ENCODE measurements at regions not wholly inside any gene's neighbourhood (a gene's known extent, or its start where the extent isn't known, plus 50 kb on each side); places are given as distances from the start of the nearest gene placed in this dataset.
"Not testable (repeated sequence)": the region's sequence is repeated elsewhere in the genome, so short reads cannot be mapped to it uniquely, and the experiment has no call there.

DNA sequence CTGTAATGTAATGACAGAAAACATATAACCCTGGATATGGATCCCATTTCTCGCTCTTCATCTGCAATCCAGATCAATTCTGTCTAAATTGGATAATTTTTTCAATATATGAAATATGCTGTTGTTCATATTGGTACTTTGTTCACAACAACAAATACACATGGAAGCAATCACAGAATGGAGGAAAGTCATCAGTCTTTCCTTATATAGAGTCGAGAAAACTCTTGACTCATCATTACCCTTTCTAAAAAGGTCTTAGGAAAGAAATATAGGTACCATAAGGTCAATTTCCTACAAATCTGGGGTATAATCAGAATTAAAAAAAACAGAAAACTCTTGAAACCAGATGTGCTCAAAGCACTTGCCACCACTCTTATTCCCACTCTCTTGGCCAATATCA lies 677.6 kb upstream of the ID4 start:
- no peak for DNase-seq

DNA sequence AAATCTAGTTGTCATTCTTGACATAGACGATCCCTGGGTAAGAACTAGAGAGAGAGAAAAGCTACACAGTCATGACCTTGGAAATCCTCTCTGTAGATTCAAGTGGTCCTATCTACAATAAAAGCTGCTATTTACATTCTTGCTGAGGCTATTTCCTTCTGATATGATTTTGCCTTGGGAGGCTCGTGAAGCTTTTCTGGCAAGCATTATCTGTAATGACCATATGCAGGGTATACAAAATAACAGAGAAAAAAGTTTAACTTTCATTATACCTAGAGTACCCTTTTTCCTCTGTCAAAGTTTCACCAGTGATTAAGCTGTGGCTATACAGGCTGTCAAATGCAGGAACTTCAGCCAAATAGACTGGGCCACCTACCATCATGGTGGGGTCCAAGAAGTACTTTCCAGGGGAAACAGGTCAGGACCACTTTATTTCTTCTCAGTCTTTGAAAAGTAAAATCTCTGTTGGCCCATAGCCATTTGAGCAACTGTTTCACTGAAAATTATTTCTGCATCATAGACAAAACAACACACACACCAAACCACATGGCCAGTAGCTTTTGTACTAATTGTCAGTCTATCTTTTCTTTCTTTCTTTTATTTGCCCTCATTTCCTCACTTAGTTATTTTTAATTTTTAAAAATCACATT lies 677.0 kb upstream of the ID4 start:
- DNase-seq, result no peak

DNA sequence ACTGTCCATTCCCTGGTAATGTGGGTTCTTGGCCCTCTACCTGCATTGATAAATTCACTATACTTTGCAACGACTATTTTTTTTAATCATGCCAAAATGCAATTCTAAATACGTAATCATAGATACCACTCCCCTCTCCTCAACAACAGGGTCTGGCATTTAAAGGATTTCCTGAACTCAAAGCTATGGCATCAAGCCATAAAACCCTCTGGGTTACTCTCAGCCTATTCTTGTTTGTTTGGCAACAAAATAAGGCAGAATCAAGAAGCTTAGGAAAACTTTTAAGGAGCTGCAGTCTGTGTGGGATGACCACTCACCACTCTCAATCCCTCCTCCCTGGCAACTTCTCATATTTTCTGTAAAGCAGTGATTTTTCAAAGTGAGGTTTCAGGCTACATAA lies 669.9 kb upstream of the ID4 start:
- DNase-seq, result no peak

DNA sequence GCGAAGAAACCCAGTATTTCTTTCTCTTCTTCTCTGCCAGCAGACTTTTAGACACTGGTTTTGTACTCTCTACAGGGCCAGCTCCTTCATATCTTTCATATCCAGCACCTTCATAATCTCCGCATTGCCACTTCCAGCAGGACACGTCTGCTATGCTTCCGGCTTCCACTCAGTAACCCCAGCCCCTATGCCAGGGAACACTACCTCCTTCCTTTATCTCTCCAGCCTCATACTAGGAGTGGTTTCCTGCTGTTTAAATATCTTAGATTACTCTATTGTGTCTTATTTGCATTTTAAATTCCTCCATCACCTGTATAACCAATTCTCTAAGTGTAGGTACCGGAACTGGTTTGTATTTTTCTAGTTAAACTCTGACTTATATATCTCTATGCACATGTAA lies 667.8 kb upstream of the ID4 start:
- DNase-seq, result no peak

DNA sequence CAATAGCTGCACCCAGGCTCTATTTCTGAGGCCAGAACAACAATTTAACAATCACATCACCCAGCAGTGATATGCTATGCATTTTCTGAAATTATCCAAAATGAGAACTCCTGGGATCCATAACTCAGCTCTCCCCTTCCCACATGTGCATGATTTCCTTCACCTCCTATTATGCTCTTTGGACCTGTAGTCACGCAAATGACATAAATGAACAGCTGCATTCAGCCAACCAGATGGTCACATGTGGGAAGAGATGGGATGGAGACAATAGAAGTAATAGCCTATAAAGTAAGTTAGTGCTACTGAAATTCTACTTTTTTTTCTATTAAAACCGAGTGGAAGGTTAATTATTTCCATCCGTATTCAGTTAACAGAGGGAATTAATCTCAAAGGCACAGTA lies 662.1 kb upstream of the ID4 start:
- no peak for DNase-seq

DNA sequence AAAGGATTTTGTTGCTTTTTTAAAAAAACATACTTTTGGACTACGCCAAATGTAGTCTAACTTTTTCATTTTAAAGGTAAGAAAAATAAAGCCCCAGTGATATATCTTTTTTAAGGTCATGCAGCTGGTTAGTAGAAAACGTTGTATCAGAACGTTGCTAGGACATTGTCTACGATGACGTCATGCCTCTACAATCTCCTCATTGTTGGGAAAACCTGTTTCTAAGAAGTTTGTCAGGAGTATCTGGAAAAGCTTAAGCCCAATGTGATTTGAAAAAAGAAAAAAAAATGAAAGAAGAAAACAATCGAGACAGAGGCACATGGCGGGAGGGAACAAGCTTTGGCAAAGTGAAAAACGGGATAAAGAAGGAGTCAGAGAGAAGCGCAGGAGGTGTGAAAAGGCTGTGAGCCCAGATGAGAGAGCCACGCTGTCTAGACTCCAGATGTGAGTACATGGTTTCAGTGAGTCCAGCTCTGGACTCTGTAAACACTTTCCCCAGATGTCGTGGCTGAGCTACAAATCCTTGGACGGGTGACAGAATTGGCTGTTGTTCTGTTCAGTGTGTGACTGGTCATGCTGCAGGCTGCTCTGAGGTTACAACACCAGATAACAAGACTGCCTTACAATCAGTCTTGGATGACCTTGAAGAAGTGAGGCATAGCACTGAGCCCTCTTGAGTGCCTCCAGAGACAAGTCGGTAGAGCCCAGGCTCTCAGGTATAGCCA lies 656.7 kb upstream of the ID4 start:
- no peak for DNase-seq

DNA sequence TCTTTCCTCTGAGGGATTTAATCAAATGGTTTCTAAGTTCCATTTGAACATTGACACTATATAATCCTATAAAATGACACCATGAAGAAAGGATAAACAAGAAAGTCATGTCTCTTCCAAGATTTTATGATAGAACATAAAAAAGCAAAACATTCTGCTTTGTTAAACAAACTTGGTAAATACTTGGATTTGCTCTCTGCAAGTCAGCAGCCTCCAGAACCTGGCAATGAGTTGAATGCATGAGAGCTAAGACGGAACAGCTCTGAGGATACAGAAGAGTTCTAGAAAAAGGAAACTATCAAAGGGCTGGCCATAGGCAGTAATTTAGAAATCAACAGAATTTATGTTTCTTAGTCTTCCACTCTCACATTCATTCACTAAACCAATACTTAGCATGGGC lies 656.0 kb upstream of the ID4 start:
- no peak for DNase-seq

DNA sequence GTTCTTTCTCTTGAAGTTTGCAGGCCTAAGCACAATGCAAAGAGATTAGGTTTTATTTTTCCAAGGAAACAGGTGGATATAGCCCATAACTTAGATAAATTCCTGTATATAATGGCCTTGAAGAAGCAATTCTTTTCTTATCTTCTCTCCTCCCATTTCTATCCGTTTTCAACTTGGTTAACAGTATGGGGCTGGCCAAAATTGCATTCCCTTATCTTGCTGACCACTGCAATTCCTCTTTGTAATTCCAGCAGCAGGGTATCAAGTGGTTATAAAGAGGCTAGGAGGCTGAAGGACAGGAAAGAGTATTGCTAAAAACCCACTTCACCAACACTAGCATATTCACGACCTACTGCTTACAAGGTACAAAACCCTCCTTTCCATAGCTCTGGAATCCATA lies 643.5 kb upstream of the ID4 start:
- DNase-seq, result no peak

DNA sequence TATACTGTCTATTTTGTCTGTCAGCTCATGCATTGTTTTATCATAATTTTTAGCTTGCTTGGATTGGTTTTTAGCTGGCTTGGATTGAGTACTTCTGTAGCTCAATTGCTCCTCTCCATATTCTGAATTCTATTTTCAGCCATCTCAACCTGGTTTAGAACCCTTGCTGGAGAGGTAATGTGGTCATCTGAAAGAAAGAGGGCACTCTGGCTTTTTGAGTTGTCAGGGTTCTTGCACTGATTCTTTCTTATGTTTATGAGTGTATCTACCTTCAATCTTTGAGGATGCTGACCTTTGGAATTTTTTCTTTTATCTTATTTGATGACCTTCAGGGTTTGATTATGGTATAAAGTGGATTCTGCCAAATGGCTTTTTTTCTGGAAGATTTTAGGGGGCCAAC lies 632.7 kb upstream of the ID4 start:
- DNase-seq, result no peak

DNA sequence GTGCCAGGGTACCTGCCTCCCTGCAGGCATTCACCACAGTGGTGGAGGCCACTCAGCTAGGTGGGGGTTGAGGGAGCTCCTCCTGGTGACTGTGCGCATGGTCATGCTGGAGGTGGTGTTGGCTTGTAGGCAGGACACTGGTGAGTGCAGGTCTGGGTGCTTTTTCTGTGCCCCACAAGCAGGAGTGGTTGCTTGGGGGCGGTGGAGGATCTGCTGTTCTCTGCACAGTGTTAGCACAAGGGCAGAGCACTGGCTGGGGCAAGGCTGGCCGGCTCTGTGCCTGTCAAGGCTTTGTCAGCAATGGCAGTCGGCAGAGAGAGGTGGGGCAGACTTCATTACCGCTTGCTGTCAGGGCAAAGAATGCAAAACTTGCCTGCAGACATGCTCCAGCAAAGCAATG lies 632.1 kb upstream of the ID4 start:
- no peak for DNase-seq

DNA sequence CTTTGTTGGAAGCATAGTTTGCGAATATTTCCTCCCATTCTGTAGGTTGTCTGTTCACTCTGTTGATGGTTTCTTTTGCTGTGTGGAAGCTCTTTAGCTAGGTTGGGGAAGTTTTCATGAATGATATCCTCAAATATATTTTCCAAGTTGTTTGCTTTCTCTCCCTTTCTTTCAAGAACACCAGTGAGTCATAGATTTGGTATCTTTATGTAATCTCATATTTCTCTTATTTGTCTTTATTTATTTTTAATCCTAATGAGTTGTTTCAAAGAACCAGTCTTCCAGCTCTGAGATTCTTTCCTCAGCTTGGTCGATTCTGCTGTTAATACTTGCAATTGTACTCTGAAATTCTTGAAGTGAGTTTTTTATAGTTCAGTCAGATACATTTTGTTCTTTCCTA lies 628.0 kb upstream of the ID4 start:
- DNase-seq, result no peak

DNA sequence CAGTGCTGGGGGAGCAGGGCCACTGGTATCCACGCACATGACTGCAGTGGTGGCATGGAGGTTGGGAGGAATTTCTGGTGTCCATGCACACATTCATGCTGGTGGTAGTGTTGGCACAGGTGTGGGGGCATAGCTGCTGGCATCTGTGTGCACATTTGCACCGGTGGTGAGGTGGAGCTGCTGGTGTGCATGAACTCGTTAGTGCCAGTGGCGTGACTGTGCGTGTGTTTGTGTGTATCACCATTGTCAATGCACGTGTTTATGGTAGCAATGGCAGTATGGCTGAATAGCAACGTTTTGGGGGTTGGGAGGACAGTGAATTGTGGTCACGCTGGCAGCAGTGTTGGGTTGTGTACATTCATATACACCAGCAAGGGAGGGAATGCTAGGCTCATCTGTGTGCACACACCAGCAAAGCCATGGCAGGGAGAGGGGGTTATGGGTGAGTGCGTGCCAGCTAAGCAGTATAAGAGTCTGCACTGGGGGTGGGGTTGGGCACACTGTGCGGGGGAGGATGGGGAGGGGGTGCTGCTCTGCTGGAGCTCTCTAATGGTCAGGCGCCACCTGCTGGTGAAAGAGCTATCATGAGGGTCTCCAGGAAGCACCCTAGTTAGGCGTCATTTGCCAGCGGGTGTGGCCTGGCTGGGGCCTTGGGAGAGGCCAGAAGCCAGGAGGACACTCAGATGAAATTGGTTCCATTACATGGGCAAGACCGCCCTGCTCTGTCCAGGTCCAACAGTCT lies 626.1 kb upstream of the ID4 start:
- DNase-seq, result no peak

DNA sequence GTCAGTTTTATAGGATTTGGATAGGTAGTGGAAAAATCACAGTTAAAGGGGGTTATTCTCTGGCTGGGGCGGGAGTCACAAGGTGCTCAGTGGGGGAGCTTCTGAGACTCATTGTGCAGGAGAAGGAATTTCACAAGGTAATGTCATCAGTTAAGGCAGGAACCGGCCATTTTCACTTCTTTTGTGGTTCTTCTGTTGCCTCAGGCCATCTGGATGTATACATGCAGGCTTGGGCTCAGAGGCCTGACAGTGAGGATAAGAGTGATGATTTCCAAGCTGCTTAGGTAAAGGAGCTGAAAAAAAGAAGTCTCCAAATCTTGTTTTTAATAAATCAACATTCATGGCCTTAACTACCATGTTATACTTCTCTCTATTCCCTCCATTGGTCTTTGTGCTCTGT lies 622.9 kb upstream of the ID4 start:
- no peak for DNase-seq

DNA sequence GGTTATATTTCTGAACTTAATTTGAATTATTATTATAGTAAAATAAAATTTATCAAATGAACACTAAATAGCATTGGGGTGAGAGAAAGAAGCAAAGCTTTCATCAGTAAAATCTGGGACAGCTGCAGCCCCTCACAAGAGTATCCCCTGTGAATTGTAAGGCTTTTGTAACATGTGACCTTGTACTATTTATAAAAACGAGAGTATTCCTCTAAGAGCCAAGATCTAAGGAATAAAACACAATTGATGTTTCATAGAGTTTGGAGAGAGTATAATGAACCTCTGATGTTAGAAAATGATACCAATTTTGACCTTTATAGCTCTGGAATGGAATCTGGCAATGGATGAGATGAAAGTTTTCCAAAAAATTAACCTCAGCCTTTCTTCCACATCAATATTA lies 617.2 kb upstream of the ID4 start:
- no peak for DNase-seq

DNA sequence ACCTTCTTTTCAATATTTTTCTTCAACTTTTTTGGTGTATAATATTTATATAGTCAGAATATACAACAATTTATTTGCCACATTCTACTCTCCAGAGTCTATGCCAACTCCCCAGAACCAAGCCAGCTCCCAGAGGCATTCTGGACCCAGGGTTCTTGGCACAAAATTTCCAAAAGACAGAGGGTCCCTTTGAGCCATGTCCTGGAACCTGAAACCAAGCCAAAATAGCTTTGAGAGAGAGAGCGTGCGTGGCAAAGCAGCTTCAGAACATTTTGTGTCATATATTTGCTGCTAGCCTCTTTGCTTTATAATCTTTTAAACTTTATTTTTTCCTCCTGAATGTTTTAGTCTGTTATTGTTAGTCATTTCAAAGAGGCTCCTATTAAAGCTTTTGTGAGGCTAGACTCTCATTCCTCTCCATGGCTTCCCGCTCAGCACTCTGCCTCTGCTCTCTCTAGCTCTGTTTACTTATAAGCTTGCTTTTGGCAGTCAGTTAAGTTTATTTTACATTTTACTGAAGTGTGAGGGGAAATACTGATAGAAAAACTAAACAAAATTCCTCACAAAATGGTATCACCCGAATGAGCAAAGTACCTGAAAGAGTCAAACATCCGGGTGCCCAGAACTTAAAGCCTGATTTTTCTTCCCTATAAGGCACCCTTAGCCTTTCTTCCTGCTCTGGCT lies 605.1 kb upstream of the ID4 start:
- DNase-seq, result peak; percentile 3

DNA sequence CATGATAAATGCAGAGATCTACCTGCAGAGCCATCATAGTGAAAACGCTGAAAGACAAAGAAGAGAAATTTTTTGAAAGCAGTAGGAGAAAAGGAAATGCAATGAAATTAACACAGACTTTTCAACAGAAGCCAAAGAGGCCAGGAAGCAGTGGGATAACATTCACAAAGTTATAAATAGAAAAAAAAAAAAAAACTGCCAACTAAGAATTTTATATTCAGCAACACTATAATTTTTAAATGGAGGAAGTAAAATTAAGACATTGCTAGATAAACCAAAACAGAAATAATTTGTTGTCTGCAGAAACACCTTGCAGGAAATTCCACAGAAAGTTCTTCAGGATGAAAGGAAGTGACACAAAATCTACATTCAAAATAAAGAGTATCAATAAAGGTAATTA lies 591.5 kb upstream of the ID4 start:
- DNase-seq, result no peak

DNA sequence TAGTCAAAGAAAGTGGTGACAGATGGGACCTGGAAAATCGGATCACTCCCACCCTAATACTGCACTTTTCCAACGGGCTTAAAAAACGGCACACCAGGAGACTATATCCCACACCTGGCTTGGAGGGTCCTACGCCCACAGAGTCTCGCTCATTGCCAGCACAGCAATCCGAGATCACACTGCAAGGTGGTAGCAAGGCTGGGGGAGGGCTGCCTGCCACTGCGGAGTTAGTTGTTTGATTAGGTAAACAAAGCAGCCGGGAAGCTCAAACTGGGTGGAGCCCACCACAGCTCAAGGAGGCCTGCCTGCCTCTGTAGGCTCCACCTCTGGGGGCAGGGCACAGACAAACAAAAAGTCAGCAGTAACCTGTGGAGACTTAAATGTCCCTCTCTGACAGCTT lies 590.0 kb upstream of the ID4 start:
- not testable (repeated sequence) for DNase-seq

DNA sequence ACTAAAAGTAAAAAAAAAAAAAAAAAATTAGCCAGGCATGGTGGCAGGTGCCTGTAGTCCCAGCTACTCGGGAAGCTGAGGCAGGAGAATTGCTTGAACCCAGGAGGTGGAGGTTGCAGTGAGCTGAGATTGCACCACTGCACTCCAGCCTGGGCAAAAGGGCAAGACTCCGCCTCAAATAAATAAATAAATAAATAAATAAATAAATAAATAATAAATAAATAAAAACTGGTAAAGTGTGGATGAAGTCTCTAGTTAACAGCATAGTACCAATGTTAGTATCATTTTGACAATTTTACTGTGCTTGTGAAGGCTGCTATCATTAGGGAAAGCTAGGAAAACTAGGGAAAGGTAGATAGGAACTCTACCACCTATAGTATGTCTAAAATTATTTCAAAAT lies 581.0 kb upstream of the ID4 start:
- not testable (repeated sequence) for DNase-seq

DNA sequence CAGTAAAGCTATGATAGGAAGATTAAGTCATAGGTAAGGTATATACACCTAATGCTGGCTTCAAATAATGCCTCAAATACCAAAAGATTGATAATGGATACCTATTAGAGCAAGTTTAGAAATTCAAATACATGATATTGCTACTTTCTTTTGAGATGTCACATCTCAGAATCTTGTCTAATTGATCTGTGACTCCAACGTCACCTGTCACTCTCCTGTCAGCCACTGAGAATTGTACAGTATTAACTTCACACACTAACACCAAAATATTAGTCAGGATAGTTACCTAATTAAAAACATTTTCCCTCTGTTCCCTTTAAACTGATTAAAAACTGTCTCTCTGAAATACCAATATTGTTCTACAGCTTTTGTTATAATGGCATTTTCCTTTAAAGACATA lies 575.5 kb upstream of the ID4 start:
- no peak for DNase-seq

DNA sequence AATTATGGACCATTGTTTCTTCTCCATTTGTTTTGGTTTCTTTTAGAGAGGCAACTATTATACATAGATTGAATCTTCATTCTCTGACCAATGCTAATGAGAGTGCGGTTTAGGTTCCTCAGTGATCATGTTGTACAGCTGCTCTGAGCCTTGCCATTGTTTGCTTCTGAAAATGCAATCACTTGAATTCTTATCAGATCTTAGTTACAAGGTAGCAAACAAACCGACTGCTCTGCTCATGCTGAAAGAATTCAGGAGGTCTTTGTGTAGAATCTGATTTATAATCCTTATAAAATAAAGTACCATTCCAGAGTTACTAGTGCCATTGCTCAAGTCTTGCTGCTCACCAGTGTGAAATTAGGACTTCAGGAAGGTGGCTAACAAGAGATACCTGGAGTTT lies 569.1 kb upstream of the ID4 start:
- DNase-seq, result no peak

DNA sequence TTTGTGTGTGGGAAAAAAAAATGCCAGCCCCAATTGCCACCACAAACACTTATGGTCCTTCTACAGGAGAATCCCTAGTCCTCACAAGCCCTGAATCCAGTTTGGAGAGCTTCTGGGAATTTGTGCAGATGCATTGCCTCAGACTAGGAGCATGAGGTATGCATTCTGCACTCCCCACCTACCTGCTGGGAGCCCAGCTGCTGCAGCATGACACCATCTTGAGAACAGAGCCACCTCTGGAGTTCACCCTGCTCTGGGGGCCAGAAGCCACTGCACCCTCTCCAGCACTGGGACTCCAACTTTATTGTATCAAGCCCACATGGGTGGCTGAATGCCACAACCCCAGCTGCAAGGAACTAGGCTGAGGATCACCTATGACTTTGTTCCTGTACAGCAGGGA lies 568.5 kb upstream of the ID4 start:
- no peak for DNase-seq

DNA sequence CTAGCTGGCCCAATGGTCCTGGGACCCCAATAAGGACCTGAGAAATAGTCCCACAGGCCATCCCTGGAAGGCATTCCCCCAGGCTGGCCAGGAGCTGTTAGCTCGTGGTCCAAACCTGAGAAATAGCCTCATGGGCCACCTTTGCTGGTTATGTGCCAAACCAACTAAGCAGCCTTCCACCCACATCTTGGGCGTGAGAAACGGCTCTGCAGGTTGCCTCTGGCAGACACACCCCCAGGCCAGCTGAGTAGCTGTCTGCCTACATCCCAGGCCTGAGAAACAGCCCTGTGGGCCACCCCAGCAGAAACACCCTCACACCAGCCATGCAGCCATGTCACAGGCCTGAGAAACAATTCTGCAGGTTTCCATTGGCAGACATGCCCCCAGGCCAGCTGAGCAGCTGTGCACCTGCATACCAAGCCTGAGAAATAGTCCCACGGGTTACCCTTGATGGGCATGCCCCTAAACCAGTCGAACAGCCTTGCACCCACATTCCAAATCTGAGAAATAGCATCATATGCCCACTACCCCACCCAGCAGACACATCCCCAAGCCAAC lies 567.8 kb upstream of the ID4 start:
- DNase-seq, result no peak

DNA sequence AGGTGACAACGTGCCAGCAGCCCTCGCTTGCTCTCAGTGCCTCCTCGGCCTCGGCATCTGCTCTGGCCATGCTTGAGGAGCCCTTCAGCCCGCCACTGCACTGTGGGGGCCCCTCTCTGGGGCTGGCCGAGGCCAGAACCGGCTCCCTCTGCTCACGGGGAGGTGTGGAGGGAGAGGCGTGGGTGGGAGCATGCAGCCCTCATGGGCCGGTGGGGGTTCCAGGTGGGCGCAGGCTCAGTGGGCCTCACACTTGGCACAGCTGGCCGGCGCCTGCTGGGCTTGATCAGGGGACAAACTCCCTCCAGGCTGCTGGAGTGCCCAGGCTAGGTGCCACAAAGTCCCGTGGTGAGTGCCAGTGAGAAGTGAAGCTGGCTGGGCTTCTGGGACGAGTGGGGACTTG lies 566.6 kb upstream of the ID4 start:
- no peak for DNase-seq

DNA sequence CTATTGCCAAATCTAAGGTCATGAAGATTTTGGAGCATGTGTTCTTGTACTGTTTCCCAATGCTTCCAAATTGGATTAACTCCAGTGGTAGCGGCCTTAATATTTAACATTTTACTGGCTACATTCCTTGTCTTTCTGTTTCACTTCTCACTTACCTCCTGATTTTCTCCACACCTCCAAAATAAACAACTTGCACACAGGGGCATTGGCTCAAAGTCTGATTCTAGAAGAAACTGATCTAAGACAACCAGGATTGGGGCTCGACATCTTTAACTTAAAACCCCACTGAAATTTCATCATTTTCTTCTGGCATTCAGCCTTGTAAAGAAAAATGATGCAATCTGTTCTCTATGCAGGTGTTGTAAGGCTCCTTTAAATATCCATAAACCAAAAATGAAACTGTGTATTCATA lies 557.9 kb upstream of the ID4 start:
- no peak for DNase-seq

All from NCI-H774 (cell line).